ENCODE measurements at regions not wholly inside any gene's neighbourhood (a gene's known extent, or its start where the extent isn't known, plus 50 kb on each side); places are given as distances from the start of the nearest gene placed in this dataset.

DNA sequence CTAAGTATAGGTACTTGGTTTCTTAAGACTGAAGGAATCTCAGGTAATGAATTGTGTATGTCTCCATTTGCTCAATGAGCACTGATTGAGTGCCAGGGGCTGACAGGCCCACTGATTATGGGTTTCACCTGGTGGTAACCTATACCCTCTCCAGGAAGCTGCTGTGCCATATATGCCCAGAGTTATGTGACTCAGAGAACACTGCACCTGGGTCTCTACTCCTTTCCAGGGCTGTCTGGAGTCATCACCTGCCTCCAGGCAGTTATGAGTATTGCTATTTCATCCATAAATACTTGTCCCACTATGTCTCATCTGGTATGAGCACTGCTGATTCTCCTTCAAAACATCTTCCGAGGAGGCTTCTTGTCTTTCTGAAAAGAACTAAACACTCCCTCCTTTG lies 692.9 kb downstream of the BCL11B start:
- TF ChIP-seq CTCF (conservative IDR thresholded peaks at IDR 0.05) (no peak), ZFX (IDR thresholded peaks at IDR 0.05) (no peak)
